ENCODE measurements at regions not wholly inside any gene's neighbourhood (a gene's known extent, or its start where the extent isn't known, plus 50 kb on each side); places are given as distances from the start of the nearest gene placed in this dataset.

DNA sequence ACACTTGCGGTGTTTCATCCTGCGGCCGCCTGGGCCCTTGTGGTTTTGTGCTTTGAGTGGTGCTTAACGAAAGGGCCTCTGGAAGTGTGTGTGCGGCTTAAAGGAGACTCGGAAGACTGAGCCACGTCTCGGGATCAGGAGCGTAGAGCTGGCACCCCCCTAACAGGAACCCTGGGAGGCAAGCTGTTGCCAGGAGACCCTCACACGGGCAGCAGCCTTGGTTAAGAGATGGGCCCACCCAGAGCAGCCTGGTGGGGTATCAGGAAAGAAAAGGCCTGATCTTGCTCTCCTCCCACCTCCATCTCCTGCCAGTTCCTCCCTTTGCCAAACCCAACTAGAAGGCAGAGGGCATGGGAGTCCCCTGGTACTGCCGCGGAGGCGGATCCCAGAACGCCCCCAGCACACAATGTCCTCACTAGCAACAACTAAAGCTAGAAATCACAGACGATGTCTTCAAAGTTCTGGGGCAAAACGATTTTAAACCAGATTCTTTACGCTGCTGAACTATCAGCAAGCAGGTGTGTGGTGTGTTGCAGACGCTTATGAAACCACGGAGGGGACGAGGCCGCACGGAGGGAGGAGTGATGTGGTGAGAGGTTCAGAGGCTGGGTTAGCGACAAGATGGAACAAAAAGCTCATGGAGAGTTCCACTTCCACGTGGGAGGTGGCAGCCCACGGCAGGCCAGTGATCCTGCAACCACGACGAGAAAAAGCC, 67.0 kb upstream of the INPP5A start:
- peaks cover 0 to 5% (median 0%) of the 10 kb centered on the region in 4 donors for H3K9me3 ChIP-seq
- H3K27ac ChIP-seq = peak overlapping the region in 1 of 4 donors; percentile 35
- no peaks in the 10 kb centered on the region for H3K27me3 ChIP-seq
- peaks cover 20 to 48% (median 27%) of the 10 kb centered on the region in 4 donors for H3K4me1 ChIP-seq
- H3K36me3 ChIP-seq = no peaks in the 10 kb centered on the region
- WGBS, 2 donors = 61 to 66% methylated on average over 27 of the region's 27 CpGs
- H3K4me3 ChIP-seq = peak overlapping the region in 1 of 4 donors; percentile 6
- TF ChIP-seq POLR2AphosphoS5 (IDR thresholded peaks at IDR 0.05) (no peak), POLR2A (IDR thresholded peaks at IDR 0.05) (no peak), EP300 (IDR thresholded peaks at IDR 0.05) (no peak)
- TF ChIP-seq, protein P1, sequence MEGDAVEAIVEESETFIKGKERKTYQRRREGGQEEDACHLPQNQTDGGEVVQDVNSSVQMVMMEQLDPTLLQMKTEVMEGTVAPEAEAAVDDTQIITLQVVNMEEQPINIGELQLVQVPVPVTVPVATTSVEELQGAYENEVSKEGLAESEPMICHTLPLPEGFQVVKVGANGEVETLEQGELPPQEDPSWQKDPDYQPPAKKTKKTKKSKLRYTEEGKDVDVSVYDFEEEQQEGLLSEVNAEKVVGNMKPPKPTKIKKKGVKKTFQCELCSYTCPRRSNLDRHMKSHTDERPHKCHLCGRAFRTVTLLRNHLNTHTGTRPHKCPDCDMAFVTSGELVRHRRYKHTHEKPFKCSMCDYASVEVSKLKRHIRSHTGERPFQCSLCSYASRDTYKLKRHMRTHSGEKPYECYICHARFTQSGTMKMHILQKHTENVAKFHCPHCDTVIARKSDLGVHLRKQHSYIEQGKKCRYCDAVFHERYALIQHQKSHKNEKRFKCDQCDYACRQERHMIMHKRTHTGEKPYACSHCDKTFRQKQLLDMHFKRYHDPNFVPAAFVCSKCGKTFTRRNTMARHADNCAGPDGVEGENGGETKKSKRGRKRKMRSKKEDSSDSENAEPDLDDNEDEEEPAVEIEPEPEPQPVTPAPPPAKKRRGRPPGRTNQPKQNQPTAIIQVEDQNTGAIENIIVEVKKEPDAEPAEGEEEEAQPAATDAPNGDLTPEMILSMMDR (IDR thresholded peaks at IDR 0.05) = no peak
- peak in 1 of 2 donors; percentile 69 for DNase-seq
- ATAC-seq (ENCODE audit: low FRiP score in 2 of 2) = peak in 1 of 2 donors; percentile 32

DNA sequence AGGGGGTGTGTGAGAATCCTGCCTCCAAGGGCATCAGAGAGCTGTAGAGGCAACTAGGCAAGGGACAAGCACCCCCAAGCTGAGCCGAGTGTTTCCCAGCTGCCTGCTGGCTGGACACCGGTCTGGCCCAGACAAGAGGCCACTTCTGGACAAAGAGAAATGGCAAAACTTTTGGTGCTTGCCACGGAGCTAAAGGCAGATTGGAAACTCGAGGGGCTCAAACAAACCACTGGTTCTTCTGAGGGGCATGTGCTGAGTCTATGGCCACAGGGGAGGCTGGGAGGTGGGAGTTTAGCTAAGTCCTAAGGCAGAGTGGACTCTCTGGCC, 66.5 kb upstream of the INPP5A start:
- H3K9me3 ChIP-seq = peaks cover 0 to 5% (median 0%) of the 10 kb centered on the region in 4 donors
- H3K36me3 ChIP-seq = no peaks in the 10 kb centered on the region
- peak overlapping the region in 1 of 4 donors; percentile 35 for H3K27ac ChIP-seq
- DNase-seq (no peak), ATAC-seq (ENCODE audit: low FRiP score in 2 of 2) (no peak)
- H3K4me3 ChIP-seq = no peak overlapping the region
- TF ChIP-seq POLR2A (IDR thresholded peaks at IDR 0.05) = no peak
- TF ChIP-seq, protein P1 (IDR thresholded peaks at IDR 0.05) = no peak
- TF ChIP-seq POLR2AphosphoS5 (IDR thresholded peaks at IDR 0.05) = no peak
- TF ChIP-seq EP300 (IDR thresholded peaks at IDR 0.05) = no peak
- WGBS, 2 donors = 73 to 80% methylated on average over 1 to 4 of the region's 4 CpGs
- no peaks in the 10 kb centered on the region for H3K27me3 ChIP-seq
- peaks cover 18 to 44% (median 26%) of the 10 kb centered on the region in 4 donors for H3K4me1 ChIP-seq

DNA sequence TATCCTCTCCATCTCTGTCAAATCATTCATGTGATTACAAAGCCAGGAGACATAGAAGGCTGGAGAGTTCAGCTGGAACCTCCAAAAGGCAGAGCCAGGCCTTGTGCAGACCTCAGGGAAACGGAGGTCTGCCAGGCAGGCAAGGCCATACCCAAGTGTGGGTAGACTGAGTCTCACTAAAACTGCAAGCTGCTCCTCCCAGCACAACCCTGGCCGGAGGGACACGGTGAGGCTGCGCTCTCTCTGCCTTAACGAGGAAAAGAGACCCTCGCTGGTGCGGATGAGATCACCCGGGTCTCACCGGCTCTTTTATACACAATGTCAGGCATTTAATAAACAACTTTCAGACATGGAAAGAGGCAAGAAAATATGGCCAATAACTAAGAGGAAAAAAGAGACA, 66.1 kb upstream of the INPP5A start:
- Histone ChIP-seq H3K4me3 (no peak overlapping the region), H3K36me3 (no peaks in the 10 kb centered on the region), H3K9me3 (peaks cover 0 to 5% (median 0%) of the 10 kb centered on the region in 4 donors), H3K27me3 (no peaks in the 10 kb centered on the region), H3K4me1 (peaks cover 18 to 43% (median 26%) of the 10 kb centered on the region in 4 donors), H3K27ac (no peak overlapping the region)
- TF ChIP-seq POLR2A (IDR thresholded peaks at IDR 0.05) = no peak
- TF ChIP-seq POLR2AphosphoS5 (IDR thresholded peaks at IDR 0.05) = no peak
- TF ChIP-seq EP300 (IDR thresholded peaks at IDR 0.05) = no peak
- TF ChIP-seq, protein P1 (IDR thresholded peaks at IDR 0.05) = no peak
- 84 to 95% methylated on average over 8 to 9 of the region's 9 CpGs for WGBS, 2 donors
- DNase-seq (no peak), ATAC-seq (ENCODE audit: low FRiP score in 2 of 2) (no peak)

DNA sequence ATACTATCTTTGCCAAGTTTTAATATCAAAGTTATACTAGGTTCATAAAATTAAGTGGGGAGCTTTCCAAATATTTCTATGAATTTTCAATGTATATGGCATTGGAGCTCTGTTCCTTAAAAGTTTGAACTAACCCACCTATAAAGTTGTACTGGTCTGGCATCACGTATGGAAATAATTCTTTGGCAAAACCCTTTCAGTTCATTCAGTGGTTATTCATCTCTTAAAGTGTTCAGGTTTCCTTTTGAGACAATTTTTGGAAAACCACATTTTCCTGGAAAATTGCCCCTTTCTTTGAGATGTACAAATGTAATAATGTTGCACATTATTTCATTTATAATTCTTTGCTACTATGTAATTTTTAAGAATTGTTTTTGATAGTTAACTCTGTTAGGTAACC, 62.5 kb upstream of the INPP5A start:
- H3K4me1 ChIP-seq = peaks cover under 1 to 12% (median 3%) of the 10 kb centered on the region in 4 donors
- no peak for DNase-seq
- WGBS, 2 donors = 71 to 79% methylated on average over 1 of the region's 1 CpG
- no peak overlapping the region for H3K4me3 ChIP-seq
- TF ChIP-seq, protein P1 (IDR thresholded peaks at IDR 0.05) = no peak
- TF ChIP-seq POLR2A (IDR thresholded peaks at IDR 0.05) (no peak), EP300 (IDR thresholded peaks at IDR 0.05) (no peak)
- no peaks in the 10 kb centered on the region for H3K27me3 ChIP-seq
- H3K9me3 ChIP-seq = peaks cover 0 to 5% (median 0%) of the 10 kb centered on the region in 4 donors
- H3K27ac ChIP-seq = no peak overlapping the region
- ATAC-seq (ENCODE audit: low FRiP score in 2 of 2) = no peak
- H3K36me3 ChIP-seq = no peaks in the 10 kb centered on the region
